ENCODE measurements at regions not wholly inside any gene's neighbourhood (a gene's known extent, or its start where the extent isn't known, plus 50 kb on each side); places are given as distances from the start of the nearest gene placed in this dataset.

- no peak for DNase-seq
- H3K27ac ChIP-seq: no peak overlapping the region
- intact Hi-C loops (cut with DNase I; ENCODE audit: low total_unique reads): no loop called here
- 85 to 96% (median 91%) methylated on average over 4 of the region's 4 CpGs for WGBS, 5 donors
- H3K27me3 ChIP-seq (replicated peaks in 1 of 7): no peaks in the 10 kb centered on the region
- no peaks in the 10 kb centered on the region for H3K4me1 ChIP-seq
- H3K36me3 ChIP-seq: no peaks in the 10 kb centered on the region
- H3K4me3 ChIP-seq: no peak overlapping the region
- H3K9me3 ChIP-seq: no peaks in the 10 kb centered on the region
- TF ChIP-seq POLR2A (IDR thresholded peaks at IDR 0.05): no peak
- TF ChIP-seq, protein P1, sequence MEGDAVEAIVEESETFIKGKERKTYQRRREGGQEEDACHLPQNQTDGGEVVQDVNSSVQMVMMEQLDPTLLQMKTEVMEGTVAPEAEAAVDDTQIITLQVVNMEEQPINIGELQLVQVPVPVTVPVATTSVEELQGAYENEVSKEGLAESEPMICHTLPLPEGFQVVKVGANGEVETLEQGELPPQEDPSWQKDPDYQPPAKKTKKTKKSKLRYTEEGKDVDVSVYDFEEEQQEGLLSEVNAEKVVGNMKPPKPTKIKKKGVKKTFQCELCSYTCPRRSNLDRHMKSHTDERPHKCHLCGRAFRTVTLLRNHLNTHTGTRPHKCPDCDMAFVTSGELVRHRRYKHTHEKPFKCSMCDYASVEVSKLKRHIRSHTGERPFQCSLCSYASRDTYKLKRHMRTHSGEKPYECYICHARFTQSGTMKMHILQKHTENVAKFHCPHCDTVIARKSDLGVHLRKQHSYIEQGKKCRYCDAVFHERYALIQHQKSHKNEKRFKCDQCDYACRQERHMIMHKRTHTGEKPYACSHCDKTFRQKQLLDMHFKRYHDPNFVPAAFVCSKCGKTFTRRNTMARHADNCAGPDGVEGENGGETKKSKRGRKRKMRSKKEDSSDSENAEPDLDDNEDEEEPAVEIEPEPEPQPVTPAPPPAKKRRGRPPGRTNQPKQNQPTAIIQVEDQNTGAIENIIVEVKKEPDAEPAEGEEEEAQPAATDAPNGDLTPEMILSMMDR (IDR thresholded peaks at IDR 0.05 in 8 of 11, conservative IDR thresholded peaks at IDR 0.05 in 3 of 11): no peak
Observed at GRCh38 chr15:93483923-93484322, 394.9 kb upstream of the RGMA start.

- TF ChIP-seq, protein P1 (IDR thresholded peaks at IDR 0.05 in 8 of 11, conservative IDR thresholded peaks at IDR 0.05 in 3 of 11): no peak
- TF ChIP-seq POLR2A (IDR thresholded peaks at IDR 0.05): no peak
- no peak for TF ChIP-seq POLR2AphosphoS5 (IDR thresholded peaks at IDR 0.05)
- H3K9me3 ChIP-seq: no peaks in the 10 kb centered on the region
- no peak overlapping the region for H3K27ac ChIP-seq
- intact Hi-C loops (cut with DNase I; ENCODE audit: low total_unique reads): no loop called here
- DNase-seq: no peak
- WGBS, 5 donors: 73 to 84% (median 81%) methylated on average over 6 of the region's 6 CpGs
- H3K4me3 ChIP-seq: no peak overlapping the region
- H3K4me1 ChIP-seq: no peaks in the 10 kb centered on the region
- no peaks in the 10 kb centered on the region for H3K27me3 ChIP-seq (replicated peaks in 1 of 7)
- no peaks in the 10 kb centered on the region for H3K36me3 ChIP-seq
Observed at GRCh38 chr15:93482731-93483130, 393.7 kb upstream of the RGMA start.

DNA sequence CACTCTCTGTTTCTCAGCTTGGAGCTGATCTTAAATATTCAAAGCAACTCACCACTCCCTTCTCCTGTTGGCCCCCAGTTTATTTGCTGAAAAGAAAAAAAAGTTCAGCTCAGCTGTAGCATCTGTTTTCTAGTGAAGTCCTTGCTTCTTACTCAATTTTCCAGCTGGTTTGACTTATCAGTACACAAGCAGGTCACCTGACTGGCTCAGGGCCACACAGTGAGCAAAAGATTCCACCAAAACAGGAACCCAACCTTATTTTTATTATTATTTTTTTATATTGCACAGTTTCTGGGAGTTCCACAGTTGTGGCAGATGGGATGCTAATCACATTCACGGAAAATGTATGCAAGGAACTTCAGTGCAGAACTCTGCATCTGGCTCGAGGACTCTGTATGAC lies 390.7 kb upstream of the RGMA start:
- H3K27me3 ChIP-seq (replicated peaks in 1 of 7): no peaks in the 10 kb centered on the region
- 68 to 83% (median 74%) methylated on average over 2 of the region's 2 CpGs for WGBS, 5 donors
- H3K36me3 ChIP-seq: no peaks in the 10 kb centered on the region
- DNase-seq: no peak
- intact Hi-C loops (cut with DNase I; ENCODE audit: low total_unique reads): no loop called here
- no peaks in the 10 kb centered on the region for H3K4me1 ChIP-seq
- peaks cover 0 to 5% (median 0%) of the 10 kb centered on the region in 8 donors for H3K9me3 ChIP-seq
- TF ChIP-seq, protein P1 (IDR thresholded peaks at IDR 0.05 in 8 of 11, conservative IDR thresholded peaks at IDR 0.05 in 3 of 11): no peak
- no peak overlapping the region for H3K27ac ChIP-seq
- no peak overlapping the region for H3K4me3 ChIP-seq

GRCh38 chr15:93478947-93479346 lies 389.9 kb upstream of the RGMA start:
- Histone ChIP-seq H3K4me1 (no peaks in the 10 kb centered on the region), H3K36me3 (no peaks in the 10 kb centered on the region), H3K27me3 (replicated peaks in 1 of 7) (no peaks in the 10 kb centered on the region), H3K27ac (no peak overlapping the region), H3K4me3 (no peak overlapping the region), H3K9me3 (peaks cover 0 to 5% (median 0%) of the 10 kb centered on the region in 8 donors)
- no peak for DNase-seq
- WGBS, 5 donors: 68 to 88% (median 72%) methylated on average over 5 of the region's 5 CpGs
- intact Hi-C loops (cut with DNase I; ENCODE audit: low total_unique reads): no loop called here
- TF ChIP-seq POLR2AphosphoS5 (IDR thresholded peaks at IDR 0.05) (no peak), POLR2A (IDR thresholded peaks at IDR 0.05) (no peak)

- H3K4me1 ChIP-seq: no peaks in the 10 kb centered on the region
- no peak overlapping the region for H3K4me3 ChIP-seq
- WGBS, 5 donors: 74 to 87% (median 79%) methylated on average over 4 of the region's 4 CpGs
- intact Hi-C loops (cut with DNase I; ENCODE audit: low total_unique reads): no loop called here
- no peak overlapping the region for H3K27ac ChIP-seq
- H3K27me3 ChIP-seq (replicated peaks in 1 of 7): no peaks in the 10 kb centered on the region
- no peak for DNase-seq
- TF ChIP-seq, protein P1 (IDR thresholded peaks at IDR 0.05 in 8 of 11, conservative IDR thresholded peaks at IDR 0.05 in 3 of 11): no peak
- TF ChIP-seq POLR2AphosphoS5 (IDR thresholded peaks at IDR 0.05): no peak
- no peak for TF ChIP-seq POLR2A (IDR thresholded peaks at IDR 0.05)
- H3K9me3 ChIP-seq: peaks cover 0 to 5% (median 0%) of the 10 kb centered on the region in 8 donors
- H3K36me3 ChIP-seq: no peaks in the 10 kb centered on the region
Observed at GRCh38 chr15:93477721-93478120, 388.7 kb upstream of the RGMA start.

Measured in spleen (tissue), 11 donors.